ENCODE measurements at regions not wholly inside any gene's neighbourhood (a gene's known extent, or its start where the extent isn't known, plus 50 kb on each side); places are given as distances from the start of the nearest gene placed in this dataset.

- TF ChIP-seq, protein P1, sequence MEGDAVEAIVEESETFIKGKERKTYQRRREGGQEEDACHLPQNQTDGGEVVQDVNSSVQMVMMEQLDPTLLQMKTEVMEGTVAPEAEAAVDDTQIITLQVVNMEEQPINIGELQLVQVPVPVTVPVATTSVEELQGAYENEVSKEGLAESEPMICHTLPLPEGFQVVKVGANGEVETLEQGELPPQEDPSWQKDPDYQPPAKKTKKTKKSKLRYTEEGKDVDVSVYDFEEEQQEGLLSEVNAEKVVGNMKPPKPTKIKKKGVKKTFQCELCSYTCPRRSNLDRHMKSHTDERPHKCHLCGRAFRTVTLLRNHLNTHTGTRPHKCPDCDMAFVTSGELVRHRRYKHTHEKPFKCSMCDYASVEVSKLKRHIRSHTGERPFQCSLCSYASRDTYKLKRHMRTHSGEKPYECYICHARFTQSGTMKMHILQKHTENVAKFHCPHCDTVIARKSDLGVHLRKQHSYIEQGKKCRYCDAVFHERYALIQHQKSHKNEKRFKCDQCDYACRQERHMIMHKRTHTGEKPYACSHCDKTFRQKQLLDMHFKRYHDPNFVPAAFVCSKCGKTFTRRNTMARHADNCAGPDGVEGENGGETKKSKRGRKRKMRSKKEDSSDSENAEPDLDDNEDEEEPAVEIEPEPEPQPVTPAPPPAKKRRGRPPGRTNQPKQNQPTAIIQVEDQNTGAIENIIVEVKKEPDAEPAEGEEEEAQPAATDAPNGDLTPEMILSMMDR (conservative IDR thresholded peaks at IDR 0.05; ENCODE audit: low read length): no peak
- TF ChIP-seq EZH2phosphoT487 (IDR thresholded peaks at IDR 0.05; ENCODE audit: borderline replicate concordance, low read depth, low read length): no peak
Measured at GRCh38 chr10:78555128-78555527, 513.6 kb upstream of the ZMIZ1 start.

Measured in OCI-LY7 (cell line).